Rectal smooth muscle tissue (tissue), 1 donor: ENCODE measurements at regions not wholly inside any gene's neighbourhood (a gene's known extent, or its start where the extent isn't known, plus 50 kb on each side); places are given as distances from the start of the nearest gene placed in this dataset.

Source experiments
- H3K27ac ChIP-seq: one replicate; pipeline ENCODE4 v1.7.0; 2013; ENCODE audit warnings: low read depth, low read length, inconsistent platforms
- H3K27me3 ChIP-seq: one replicate; pipeline ENCODE4 v1.7.0; 2013; ENCODE audit warnings: low read length; ENCODE audit not compliant: control insufficient read depth, insufficient read depth
- H3K36me3 ChIP-seq: one replicate; pipeline ENCODE4 v1.7.0; 2013; ENCODE audit warnings: low read length; ENCODE audit not compliant: control insufficient read depth, insufficient read depth
- H3K4me1 ChIP-seq: one replicate; pipeline ENCODE4 v1.7.0; 2013; ENCODE audit warnings: low read length; ENCODE audit not compliant: control insufficient read depth, insufficient read depth
- H3K4me3 ChIP-seq: one replicate; pipeline ENCODE4 v1.7.0; 2013; ENCODE audit warnings: low read length
- H3K9ac ChIP-seq: one replicate; pipeline ENCODE4 v1.7.0; 2013; ENCODE audit warnings: low read length

DNA sequence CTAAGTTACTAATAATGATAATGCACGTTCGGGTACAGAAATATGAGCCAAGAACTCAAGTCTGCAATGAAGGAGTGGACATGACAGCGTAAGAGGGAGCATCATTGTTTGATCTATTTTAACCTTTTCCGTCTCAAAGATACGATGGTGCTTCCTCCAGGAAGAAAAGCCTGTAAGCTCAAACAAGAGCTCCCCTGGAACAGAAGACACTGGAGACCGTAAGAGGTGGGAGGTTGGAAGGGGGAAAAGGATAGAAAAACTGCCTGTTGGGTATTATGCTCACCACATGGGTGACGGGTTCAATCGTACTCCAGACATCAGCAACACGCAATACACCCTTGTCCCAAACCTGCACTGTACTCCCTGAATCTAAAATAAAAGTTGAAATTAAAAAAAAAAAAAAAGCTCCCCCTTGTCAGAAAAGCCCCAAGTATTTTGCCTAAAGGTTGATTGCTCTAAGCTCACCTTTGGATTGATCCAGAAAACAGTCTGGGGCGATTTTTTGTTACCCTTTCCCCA lies 180.5 kb downstream of the TRIM27 start:
- no peak overlapping the region for H3K4me3 ChIP-seq
- no peak overlapping the region for H3K27ac ChIP-seq
- no peaks in the 10 kb centered on the region for H3K4me1 ChIP-seq
- no peaks in the 10 kb centered on the region for H3K27me3 ChIP-seq
- no peaks in the 10 kb centered on the region for H3K36me3 ChIP-seq
- H3K9ac ChIP-seq: no peak overlapping the region

DNA sequence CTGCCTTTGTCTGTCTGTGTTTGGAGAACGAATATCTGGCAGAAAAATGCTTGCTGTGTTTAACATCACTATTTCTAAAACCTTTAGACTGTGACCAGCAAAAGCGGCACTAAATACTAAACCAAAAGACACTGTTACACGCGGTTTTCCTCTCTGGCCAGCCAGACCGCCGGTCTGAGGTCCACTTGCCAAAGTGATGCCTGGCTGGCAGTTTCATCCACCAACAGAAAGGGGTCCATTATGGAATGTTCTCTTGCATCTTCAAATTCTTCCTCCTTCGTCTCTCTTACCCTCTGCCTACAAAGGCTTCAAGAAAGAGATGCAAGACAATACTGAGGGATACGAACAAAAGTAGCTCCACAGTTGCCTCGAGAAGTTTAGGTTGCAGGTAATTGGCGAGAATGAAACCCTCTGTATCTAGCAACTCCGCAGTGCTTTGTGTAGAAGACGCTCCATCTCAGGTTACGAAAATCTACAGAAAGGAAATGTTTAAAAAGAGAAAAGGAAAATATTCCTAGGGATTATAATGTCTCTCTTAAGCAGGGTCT lies 176.6 kb downstream of the TRIM27 start:
- no peaks in the 10 kb centered on the region for H3K27me3 ChIP-seq
- no peak overlapping the region for H3K9ac ChIP-seq
- no peaks in the 10 kb centered on the region for H3K36me3 ChIP-seq
- H3K27ac ChIP-seq: no peak overlapping the region
- no peak overlapping the region for H3K4me3 ChIP-seq
- no peaks in the 10 kb centered on the region for H3K4me1 ChIP-seq

DNA sequence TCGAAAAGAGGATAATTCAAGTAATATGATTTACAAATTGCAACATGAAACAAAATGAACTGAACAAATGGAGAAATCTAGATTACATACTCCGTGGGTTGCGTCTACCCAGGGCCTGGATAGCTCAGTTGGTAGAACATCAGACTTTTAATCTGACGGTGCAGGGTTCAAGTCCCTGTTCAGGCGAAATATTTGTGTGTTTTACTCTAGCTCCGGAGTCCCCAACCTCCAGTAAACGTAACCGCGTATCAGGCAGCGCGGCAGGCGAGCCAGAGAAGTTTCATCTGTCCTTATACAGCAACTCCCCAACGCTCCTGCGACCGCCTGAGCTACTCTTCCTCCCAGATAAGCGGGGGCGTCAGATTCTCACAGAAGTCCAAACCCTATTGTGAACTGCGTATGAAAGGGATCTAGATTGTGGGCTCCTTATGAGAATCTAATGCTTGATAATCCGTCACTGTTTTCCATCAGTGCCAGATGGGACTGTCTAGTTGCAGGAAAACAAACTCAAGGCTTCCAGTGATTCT lies 176.1 kb downstream of the TRIM27 start:
- Histone ChIP-seq H3K27ac (no peak overlapping the region), H3K27me3 (no peaks in the 10 kb centered on the region), H3K4me1 (no peaks in the 10 kb centered on the region), H3K9ac (no peak overlapping the region), H3K36me3 (no peaks in the 10 kb centered on the region), H3K4me3 (no peak overlapping the region)

DNA sequence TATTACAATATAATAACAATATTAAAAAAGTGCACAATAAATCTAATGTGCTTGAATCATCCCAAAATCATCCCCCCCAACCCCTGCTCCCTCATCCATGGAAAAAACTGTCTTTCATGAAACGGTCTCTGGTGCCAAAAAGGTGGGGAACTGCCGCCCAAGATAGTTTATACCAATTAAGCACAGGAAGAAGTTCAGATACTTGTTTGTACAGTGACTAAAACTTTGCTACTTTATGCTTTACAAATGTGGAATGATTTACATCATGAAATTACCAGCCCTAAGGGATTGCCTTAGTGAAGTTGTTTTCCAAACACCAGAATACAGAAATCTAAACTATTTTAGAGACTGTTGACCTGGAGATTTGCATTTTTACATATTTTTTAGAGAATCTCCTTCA lies 175.6 kb downstream of the TRIM27 start:
- H3K9ac ChIP-seq: no peak overlapping the region
- no peak overlapping the region for H3K4me3 ChIP-seq
- H3K4me1 ChIP-seq: no peaks in the 10 kb centered on the region
- no peaks in the 10 kb centered on the region for H3K27me3 ChIP-seq
- no peaks in the 10 kb centered on the region for H3K36me3 ChIP-seq
- no peak overlapping the region for H3K27ac ChIP-seq

DNA sequence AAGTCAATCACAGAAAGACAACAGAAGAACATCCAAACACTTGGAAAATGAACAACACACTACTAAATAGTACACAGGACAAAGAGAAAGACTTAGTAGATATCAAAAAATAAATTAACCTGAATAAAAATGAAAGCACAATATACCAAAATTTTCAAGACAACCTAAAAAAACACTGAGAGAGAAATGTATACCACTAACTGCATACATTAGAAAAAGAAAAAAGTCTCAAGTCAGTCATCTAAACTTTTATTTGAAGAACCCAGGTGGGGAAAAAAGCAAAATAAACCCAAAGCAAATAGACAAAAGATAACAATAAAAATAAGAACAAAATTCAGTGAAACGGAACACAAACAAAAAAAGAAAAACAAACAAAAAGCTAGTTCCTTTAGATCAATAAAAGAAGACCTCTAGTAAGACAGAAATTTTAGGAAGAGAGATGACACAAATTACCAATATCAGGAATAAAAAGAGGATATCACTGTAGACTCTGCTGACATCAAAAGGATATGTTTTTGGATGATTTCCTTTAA lies 172.8 kb downstream of the TRIM27 start:
- Histone ChIP-seq H3K4me1 (no peaks in the 10 kb centered on the region), H3K27me3 (no peaks in the 10 kb centered on the region), H3K4me3 (no peak overlapping the region), H3K9ac (no peak overlapping the region), H3K27ac (no peak overlapping the region), H3K36me3 (no peaks in the 10 kb centered on the region)

DNA sequence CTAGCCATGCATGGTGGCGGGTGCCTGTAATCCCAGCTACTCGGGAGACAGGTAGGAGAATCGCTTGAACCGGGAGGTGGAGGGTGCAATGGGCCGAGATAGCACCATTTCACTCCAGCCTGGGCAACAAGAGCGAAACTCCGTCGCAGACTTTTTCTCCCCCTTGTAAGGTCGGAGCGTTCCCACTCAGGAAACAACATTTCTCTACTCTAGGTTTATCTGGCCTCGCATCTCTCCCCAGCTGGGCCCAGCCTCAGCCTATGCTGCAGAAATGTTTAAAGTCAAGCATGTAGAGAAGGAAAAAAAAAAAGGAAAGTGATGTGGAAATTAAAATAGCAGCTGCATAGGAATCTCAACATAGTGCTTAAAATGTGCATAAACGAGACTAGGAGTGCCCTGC lies 172.3 kb downstream of the TRIM27 start:
- Histone ChIP-seq H3K4me1 (no peaks in the 10 kb centered on the region), H3K27ac (no peak overlapping the region), H3K9ac (no peak overlapping the region), H3K27me3 (no peaks in the 10 kb centered on the region), H3K36me3 (no peaks in the 10 kb centered on the region), H3K4me3 (no peak overlapping the region)

DNA sequence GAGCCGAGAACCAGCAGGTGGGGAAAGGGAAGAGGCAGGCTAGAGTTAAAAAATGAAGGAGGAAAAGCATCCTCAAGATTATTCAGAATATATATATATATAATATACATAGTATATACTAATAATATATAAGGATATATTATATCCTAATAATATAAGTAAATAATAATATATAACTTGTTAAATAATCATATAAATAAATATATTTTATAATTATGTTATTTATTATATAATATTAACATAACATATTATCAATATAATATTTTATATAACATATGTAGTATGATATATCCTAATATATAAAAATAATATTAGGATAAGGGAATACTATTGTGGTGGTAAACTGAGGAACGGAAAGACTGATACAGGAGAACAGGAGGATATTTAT lies 171.8 kb downstream of the TRIM27 start:
- Histone ChIP-seq H3K4me3 (no peak overlapping the region), H3K27me3 (no peaks in the 10 kb centered on the region), H3K9ac (no peak overlapping the region), H3K36me3 (no peaks in the 10 kb centered on the region), H3K27ac (no peak overlapping the region), H3K4me1 (no peaks in the 10 kb centered on the region)

DNA sequence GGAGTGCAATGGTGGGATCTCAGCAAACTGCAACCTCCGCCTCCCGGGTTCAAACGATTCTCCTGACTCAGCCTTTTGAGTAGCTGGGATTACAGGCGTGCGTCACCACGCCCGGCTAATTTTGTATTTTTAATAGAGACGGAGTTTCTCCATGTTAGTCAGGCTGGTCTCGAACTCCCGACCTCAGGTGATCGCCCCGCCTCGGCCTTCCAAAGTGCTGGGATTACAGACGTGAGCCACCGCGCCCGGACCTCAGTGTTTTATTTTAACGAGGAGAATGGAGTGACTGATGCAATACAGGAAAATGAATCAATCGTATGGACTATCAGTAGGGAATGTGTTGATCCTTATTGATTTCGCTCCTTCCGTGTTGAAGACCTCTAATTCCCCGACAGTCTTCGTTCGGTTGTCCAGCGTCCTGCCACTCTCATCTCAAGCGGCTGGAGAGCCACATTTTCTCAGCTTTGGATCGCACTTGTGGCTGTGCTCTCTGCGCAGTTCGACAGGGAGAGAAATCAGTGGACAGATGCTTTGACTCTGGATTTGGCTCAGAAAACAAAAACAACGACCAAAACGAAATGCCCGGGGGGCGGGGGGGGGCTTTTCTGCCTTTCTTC lies 166.2 kb downstream of the TRIM27 start:
- no peaks in the 10 kb centered on the region for H3K36me3 ChIP-seq
- H3K4me3 ChIP-seq: no peak overlapping the region
- no peak overlapping the region for H3K9ac ChIP-seq
- no peaks in the 10 kb centered on the region for H3K27me3 ChIP-seq
- H3K4me1 ChIP-seq: no peaks in the 10 kb centered on the region
- no peak overlapping the region for H3K27ac ChIP-seq

DNA sequence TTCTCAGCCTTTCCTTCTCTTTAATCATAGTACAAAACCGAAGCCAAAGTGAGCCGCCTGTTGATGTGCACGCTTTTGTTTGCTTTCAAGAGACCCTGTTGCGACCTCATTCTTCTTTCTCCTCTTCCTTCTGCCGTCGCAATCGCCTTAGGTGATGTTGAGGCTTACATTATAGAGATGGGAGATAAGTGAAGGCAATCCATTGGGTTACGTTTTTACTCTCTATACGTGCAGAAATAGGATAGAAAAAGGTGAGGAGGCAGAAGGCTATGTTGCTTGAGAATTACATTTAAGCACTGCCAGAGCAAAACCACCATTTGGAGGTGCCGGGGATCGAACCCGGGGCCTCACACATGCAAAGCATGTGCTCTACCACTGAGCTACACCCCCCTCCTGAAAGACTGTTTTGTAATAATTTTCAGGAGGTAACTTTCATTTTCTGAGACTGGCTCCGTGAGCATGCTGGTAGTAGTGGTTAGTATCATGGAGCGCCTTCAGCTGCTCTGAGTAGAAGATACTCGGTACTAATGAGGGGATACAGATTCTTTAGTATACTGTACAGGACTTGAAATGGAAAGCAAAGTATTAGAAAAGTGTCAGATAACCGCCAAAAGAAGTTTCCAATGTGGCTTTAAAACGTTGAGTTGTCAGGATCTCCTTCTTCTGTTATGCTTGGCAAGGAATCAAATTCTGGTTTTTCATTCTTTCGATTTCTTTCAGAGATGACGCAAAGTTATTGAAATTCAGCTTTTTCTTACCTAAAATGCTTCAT lies 165.6 kb downstream of the TRIM27 start:
- Histone ChIP-seq H3K27me3 (no peaks in the 10 kb centered on the region), H3K36me3 (no peaks in the 10 kb centered on the region), H3K4me1 (no peaks in the 10 kb centered on the region), H3K4me3 (no peak overlapping the region), H3K27ac (no peak overlapping the region), H3K9ac (no peak overlapping the region)

DNA sequence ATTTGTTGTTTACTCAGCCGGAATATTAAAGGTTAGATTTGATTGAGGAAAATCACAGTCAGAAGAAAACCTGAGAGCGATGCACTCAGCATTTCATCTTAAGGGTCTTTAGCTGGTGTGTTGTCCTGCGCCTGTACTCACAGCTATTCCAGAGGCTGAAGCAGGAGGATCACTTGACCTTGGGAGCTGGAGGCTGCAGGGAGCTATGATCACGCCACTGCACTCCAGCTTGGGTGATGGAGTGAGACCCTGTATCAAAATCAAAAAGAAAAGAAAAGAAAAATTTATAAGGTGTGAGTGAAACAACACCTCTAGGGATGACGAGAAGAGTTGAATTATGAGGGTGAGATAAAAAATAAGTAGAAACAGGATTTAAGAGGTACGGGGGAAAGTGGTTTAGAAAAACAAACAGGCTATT lies 165.0 kb downstream of the TRIM27 start:
- no peak overlapping the region for H3K27ac ChIP-seq
- no peak overlapping the region for H3K9ac ChIP-seq
- no peaks in the 10 kb centered on the region for H3K36me3 ChIP-seq
- no peak overlapping the region for H3K4me3 ChIP-seq
- no peaks in the 10 kb centered on the region for H3K4me1 ChIP-seq
- no peaks in the 10 kb centered on the region for H3K27me3 ChIP-seq

DNA sequence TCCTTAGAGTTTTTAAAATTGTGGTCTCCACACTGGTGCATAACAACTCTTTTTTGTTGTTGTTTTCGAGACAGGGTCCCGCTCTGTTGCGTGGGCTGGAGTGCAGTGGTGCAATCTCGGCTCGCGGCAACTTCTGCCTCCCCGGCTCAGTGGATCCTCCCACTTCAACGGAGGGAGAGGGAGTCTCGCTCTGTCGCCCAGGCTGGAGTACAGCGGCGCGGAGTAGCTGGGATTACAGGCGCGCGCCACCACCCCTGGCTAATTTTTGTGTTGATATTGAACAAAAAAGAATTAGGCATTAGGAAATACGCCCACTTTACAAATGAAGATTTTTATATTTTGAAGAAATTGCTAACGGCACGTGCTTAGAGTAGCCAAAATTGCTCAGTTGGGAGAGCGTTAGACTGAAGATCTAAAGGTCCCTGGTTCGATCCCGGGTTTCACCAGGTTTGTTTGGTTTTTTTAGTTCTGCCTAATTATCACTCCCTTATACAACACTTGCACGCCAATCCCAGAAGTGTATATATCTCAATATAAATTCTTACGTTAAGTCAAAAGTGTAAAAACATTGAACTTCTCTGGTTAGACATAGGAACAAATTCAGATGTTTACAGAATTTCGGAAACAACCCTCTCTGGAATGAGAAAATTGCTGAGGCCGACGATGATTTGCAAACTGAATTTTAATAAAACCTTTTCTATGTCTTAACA lies 159.6 kb downstream of the TRIM27 start:
- no peak overlapping the region for H3K4me3 ChIP-seq
- H3K27ac ChIP-seq: no peak overlapping the region
- H3K27me3 ChIP-seq: peaks cover 9% of the 10 kb centered on the region
- H3K4me1 ChIP-seq: no peaks in the 10 kb centered on the region
- no peak overlapping the region for H3K9ac ChIP-seq
- H3K36me3 ChIP-seq: no peaks in the 10 kb centered on the region

DNA sequence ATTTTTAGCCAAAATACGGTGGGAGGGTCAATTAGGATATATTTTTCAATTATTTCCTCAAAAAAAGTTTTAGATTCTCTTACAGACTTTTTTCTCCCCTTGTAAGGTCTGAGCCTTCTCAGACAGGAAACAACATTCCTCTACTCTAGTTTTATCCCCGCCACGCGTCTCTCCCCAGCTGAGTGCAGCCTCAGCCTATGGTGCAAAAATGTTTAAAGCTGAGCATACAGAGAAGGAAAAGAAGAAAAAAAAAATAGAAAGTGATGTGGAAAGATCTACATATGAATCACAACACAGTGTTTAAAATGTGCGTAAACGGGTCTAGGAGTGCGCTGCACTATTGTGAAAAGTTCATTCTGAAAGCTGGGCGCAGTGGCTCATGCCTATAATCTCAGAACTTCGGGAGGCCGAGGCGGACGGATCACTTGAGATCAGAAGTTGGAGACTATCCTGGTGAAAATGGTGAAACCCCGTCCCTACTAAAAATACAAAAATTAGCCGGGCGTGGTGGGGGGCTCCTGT lies 159.0 kb downstream of the TRIM27 start:
- H3K36me3 ChIP-seq: no peaks in the 10 kb centered on the region
- no peak overlapping the region for H3K27ac ChIP-seq
- no peak overlapping the region for H3K4me3 ChIP-seq
- H3K27me3 ChIP-seq: peaks cover 10% of the 10 kb centered on the region
- no peaks in the 10 kb centered on the region for H3K4me1 ChIP-seq
- H3K9ac ChIP-seq: no peak overlapping the region
